Stimulated activated naive CD4-positive, alpha-beta T cell treated with Interleukin-2 at 50 U/mL for 16 hours (primary cell): ENCODE measurements at regions not wholly inside any gene's neighbourhood (a gene's known extent, or its start where the extent isn't known, plus 50 kb on each side); places are given as distances from the start of the nearest gene placed in this dataset.
"Not testable (repeated sequence)": the region's sequence is repeated elsewhere in the genome, so short reads cannot be mapped to it uniquely, and the experiment has no call there.

ENCODE experiments used
- DNase-seq: peaks from one replicate; lab custom pipeline; 2025; lab: John Stamatoyannopoulos, UW

GRCh38 chr5:41995193-41995592 lies 70.1 kb downstream of the FBXO4 start:
- no peak for DNase-seq

- no peak for DNase-seq
Observed at GRCh38 chr5:42001673-42002072, 76.6 kb downstream of the FBXO4 start.

GRCh38 chr5:42003852-42004251 lies 78.8 kb downstream of the FBXO4 start:
- not testable (repeated sequence) for DNase-seq

- no peak for DNase-seq
Observed at GRCh38 chr5:42005561-42006153, 80.6 kb downstream of the FBXO4 start.

- DNase-seq, result no peak
Observed at GRCh38 chr5:42013561-42013960, 88.5 kb downstream of the FBXO4 start.

- no peak for DNase-seq
Observed at GRCh38 chr5:42015254-42015653, 90.2 kb downstream of the FBXO4 start.

GRCh38 chr5:42015681-42016080 lies 90.6 kb downstream of the FBXO4 start:
- DNase-seq, result no peak

GRCh38 chr5:42020788-42021530 lies 95.9 kb downstream of the FBXO4 start:
- DNase-seq, result no peak

- no peak for DNase-seq
Observed at GRCh38 chr5:42021923-42022322, 96.8 kb downstream of the FBXO4 start.

- no peak for DNase-seq
Observed at GRCh38 chr5:42022383-42022972, 97.4 kb downstream of the FBXO4 start.

GRCh38 chr5:42026446-42026845 lies 101.4 kb downstream of the FBXO4 start:
- DNase-seq, result no peak

- DNase-seq, result no peak
Observed at GRCh38 chr5:42032137-42032536, 107.1 kb downstream of the FBXO4 start.

GRCh38 chr5:42035526-42035925 lies 110.4 kb downstream of the FBXO4 start:
- DNase-seq, result no peak

GRCh38 chr5:42036379-42036778 lies 111.3 kb downstream of the FBXO4 start:
- no peak for DNase-seq

- DNase-seq, result no peak
Observed at GRCh38 chr5:42037379-42037932, 112.4 kb downstream of the FBXO4 start.

GRCh38 chr5:42043400-42043799 lies 118.3 kb downstream of the FBXO4 start:
- DNase-seq, result no peak

- DNase-seq, result peak; percentile 25
Observed at GRCh38 chr5:42057254-42057690, 132.2 kb downstream of the FBXO4 start.

- no peak for DNase-seq
Observed at GRCh38 chr5:42059291-42059690, 134.2 kb downstream of the FBXO4 start.

GRCh38 chr5:42059778-42060464 lies 134.8 kb downstream of the FBXO4 start:
- DNase-seq, result no peak

- no peak for DNase-seq
Observed at GRCh38 chr5:42061121-42061520, 136.0 kb downstream of the FBXO4 start.

GRCh38 chr5:42064821-42065220 lies 139.7 kb downstream of the FBXO4 start:
- no peak for DNase-seq

GRCh38 chr5:42066131-42066530 lies 141.1 kb downstream of the FBXO4 start:
- no peak for DNase-seq
